Fibroblast of the conjunctiva (primary cell): ENCODE measurements at regions not wholly inside any gene's neighbourhood (a gene's known extent, or its start where the extent isn't known, plus 50 kb on each side); places are given as distances from the start of the nearest gene placed in this dataset.
"Not testable (repeated sequence)": the region's sequence is repeated elsewhere in the genome, so short reads cannot be mapped to it uniquely, and the experiment has no call there.

Experiments used
- DNase-seq: peaks from one replicate; pipeline ENCODE4 v3.0.0-alpha.2; 2010; ENCODE audit warnings: low read depth

GRCh38 chr6:72533606-72534005 lies 88.3 kb upstream of the KCNQ5 start:
- DNase-seq, result no peak

DNA sequence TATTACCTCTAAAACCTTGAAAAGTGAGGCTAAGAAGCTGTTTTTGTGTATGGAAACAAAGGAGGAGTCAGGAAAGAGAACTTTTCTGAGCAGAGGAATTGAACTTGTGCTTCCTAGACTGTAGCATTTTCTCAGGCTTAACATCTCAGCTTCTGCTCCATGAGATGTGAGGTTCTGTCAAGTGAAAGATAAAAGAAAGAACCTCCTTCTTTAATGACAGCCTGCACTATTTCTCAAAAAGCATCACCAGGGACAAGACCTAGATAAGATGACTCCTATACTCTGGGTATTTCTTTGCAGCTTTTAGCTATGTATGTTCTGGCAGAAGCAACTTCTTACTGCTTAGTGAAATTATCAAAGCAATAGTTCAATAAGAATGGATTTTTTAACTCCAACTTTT lies 87.6 kb upstream of the KCNQ5 start:
- no peak for DNase-seq

GRCh38 chr6:72535124-72535523 lies 86.7 kb upstream of the KCNQ5 start:
- no peak for DNase-seq

- DNase-seq, result no peak
Measured at GRCh38 chr6:72547020-72547419, 74.8 kb upstream of the KCNQ5 start.

GRCh38 chr6:72551470-72551869 lies 70.4 kb upstream of the KCNQ5 start:
- DNase-seq, result no peak

- DNase-seq, result peak; percentile 5
Measured at GRCh38 chr6:72552938-72553337, 68.9 kb upstream of the KCNQ5 start.

GRCh38 chr6:72553531-72554511 lies 68.0 kb upstream of the KCNQ5 start:
- peak; percentile 18 for DNase-seq

DNA sequence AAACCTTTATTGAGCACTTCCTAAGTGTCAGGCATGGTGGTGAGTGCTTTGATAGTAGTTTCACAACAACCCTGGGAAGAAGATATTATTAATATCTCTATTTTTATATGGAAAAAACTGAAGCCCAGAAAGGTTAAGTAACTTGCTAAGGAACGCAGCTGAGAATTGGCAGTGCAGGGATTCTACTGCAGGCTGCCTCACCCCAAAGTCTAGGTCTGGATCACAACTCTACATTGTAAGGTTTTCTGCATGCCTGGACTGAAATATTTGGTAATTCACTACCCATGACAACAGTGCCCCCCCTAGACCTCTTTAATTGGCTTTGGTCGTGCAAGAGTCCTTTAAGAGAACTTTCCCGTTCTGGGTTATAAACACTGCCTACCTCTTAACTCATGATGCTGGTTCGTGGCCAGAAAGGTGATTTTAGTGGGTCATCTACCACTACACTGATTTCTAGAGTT lies 67.1 kb upstream of the KCNQ5 start:
- DNase-seq, result no peak

- no peak for DNase-seq
Measured at GRCh38 chr6:72559067-72559466, 62.8 kb upstream of the KCNQ5 start.

GRCh38 chr6:72559555-72559954 lies 62.3 kb upstream of the KCNQ5 start:
- DNase-seq, result no peak

GRCh38 chr6:72560721-72561593 lies 60.9 kb upstream of the KCNQ5 start:
- DNase-seq, result no peak

- no peak for DNase-seq
Measured at GRCh38 chr6:72561629-72562028, 60.2 kb upstream of the KCNQ5 start.

- no peak for DNase-seq
Measured at GRCh38 chr6:72564231-72564630, 57.6 kb upstream of the KCNQ5 start.

- DNase-seq, result not testable (repeated sequence)
Measured at GRCh38 chr6:72571993-72572392, 49.9 kb upstream of the KCNQ5 start.
